ENCODE measurements at regions not wholly inside any gene's neighbourhood (a gene's known extent, or its start where the extent isn't known, plus 50 kb on each side); places are given as distances from the start of the nearest gene placed in this dataset.

DNA sequence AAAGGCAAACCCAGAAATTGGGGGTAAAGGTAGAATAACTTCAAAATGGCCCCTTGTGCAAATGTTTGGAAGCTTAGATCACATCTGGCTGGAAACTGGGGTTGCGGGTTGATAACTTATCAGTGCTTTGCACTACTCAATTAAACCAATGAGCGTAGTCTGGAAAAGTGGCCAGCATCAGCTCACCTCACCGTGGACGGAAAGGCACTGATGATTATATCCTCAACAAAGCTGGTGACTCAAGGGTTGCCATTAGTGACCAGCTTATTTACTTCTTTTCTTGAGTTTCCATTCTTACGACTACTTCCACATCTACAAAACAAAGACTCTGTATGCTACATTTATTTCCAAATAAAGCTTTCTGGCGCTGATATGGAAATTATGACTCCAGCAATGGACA is 198.5 kb upstream of the HEY2 start:
- H3K23me2 ChIP-seq (ENCODE audit: low read depth, low read length), result no peaks in the 10 kb centered on the region
- no peaks in the 10 kb centered on the region for H3K9me3 ChIP-seq (ENCODE audit: insufficient read depth in 2 of 2, low read depth in 1 of 2, low read length in 1 of 2)
- H3K14ac ChIP-seq (ENCODE audit: insufficient read length), result no peak overlapping the region
- H3K4me2 ChIP-seq (ENCODE audit: insufficient read depth in 1 of 2, low read depth in 2 of 2, low read length in 2 of 2), result no peak overlapping the region
- no peak overlapping the region for H4K5ac ChIP-seq (ENCODE audit: insufficient read length, low read depth, low read length)
- H2BK15ac ChIP-seq (ENCODE audit: low read length), result no peak overlapping the region
- no peak overlapping the region for H2BK120ac ChIP-seq (replicated peaks; ENCODE audit: low read depth, low read length)
- whole genome bisulfite sequencing, 2 experiments (ENCODE audit: extremely low coverage in 1 of 2, insufficient coverage in 1 of 2, insufficient read length in 1 of 2, insufficient replicate concordance in 2 of 2, low coverage in 1 of 2, low lambda C conversion rate in 2 of 2, missing lambda C conversion rate in 1 of 2), result 95% methylated on average over 6 of the region's 6 CpGs; no CpG with 5 or more reads in 1 of the 2 experiments
- H3K36me3 ChIP-seq (ENCODE audit: control insufficient read depth in 2 of 4, insufficient read depth in 4 of 4, low read length in 3 of 4), result no peaks in the 10 kb centered on the region; a peak in 1 of 8 replicates
- no peak overlapping the region for H2AK5ac ChIP-seq (ENCODE audit: low read depth, low read length)
- H3K56ac ChIP-seq (replicated peaks; ENCODE audit: insufficient read length, low read depth, low read length), result no peak overlapping the region
- H4K20me1 ChIP-seq (replicated peaks in 1 of 2; ENCODE audit: control insufficient read depth in 1 of 2, insufficient read depth in 2 of 2, low read length in 2 of 2), result no peaks in the 10 kb centered on the region
- H3K9ac ChIP-seq (replicated peaks in 1 of 4; ENCODE audit: extremely low read depth in 1 of 4, low read depth in 3 of 4, low read length in 3 of 4), result no peak overlapping the region
- no peak overlapping the region for H3K23ac ChIP-seq (ENCODE audit: insufficient read length)
- no peak overlapping the region for H2BK5ac ChIP-seq (ENCODE audit: low read depth, low read length)
- no peak overlapping the region for H3K4ac ChIP-seq (replicated peaks; ENCODE audit: insufficient read length, low read depth, low read length)
- no peak overlapping the region for H3K18ac ChIP-seq (ENCODE audit: extremely low read depth, low read length)
- no peak for TF ChIP-seq BRCA1 (IDR thresholded peaks at IDR 0.05; ENCODE audit: low read depth, low read length)
- TF ChIP-seq TEAD4 (IDR thresholded peaks at IDR 0.05; ENCODE audit: low read depth, low read length), result no peak
- no peak for TF ChIP-seq EZH2 (IDR thresholded peaks at IDR 0.05; ENCODE audit: low read depth, low read length, severe bottlenecking)
- TF ChIP-seq, protein P1, sequence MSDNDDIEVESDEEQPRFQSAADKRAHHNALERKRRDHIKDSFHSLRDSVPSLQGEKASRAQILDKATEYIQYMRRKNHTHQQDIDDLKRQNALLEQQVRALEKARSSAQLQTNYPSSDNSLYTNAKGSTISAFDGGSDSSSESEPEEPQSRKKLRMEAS (IDR thresholded peaks at IDR 0.05), result no peak
- TF ChIP-seq POLR2A (IDR thresholded peaks at IDR 0.05; ENCODE audit: control extremely low read depth in 1 of 2, low read depth in 2 of 2, low read length in 2 of 2), result no peak
- no peak for TF ChIP-seq NANOG (IDR thresholded peaks at IDR 0.05; ENCODE audit: insufficient read depth, low read depth, low read length, poor library complexity, severe bottlenecking)
- TF ChIP-seq, protein P2, sequence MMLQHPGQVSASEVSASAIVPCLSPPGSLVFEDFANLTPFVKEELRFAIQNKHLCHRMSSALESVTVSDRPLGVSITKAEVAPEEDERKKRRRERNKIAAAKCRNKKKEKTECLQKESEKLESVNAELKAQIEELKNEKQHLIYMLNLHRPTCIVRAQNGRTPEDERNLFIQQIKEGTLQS (IDR thresholded peaks at IDR 0.05; ENCODE audit: insufficient read depth, low read depth, low read length), result no peak
- no peak for TF ChIP-seq RXRA (IDR thresholded peaks at IDR 0.05; ENCODE audit: insufficient read depth, low read depth, low read length)
- no peak for TF ChIP-seq BCL11A (IDR thresholded peaks at IDR 0.05; ENCODE audit: low read depth in 2 of 2, low read length in 2 of 2)
- no peak for TF ChIP-seq NRF1 (IDR thresholded peaks at IDR 0.05; ENCODE audit: low read depth, low read length)
- TF ChIP-seq SP2 (IDR thresholded peaks at IDR 0.05; ENCODE audit: low read length), result no peak
- no peak for TF ChIP-seq JUN (IDR thresholded peaks at IDR 0.05; ENCODE audit: low read depth, low read length)
- no peak for TF ChIP-seq RNF2 (IDR thresholded peaks at IDR 0.05; ENCODE audit: borderline replicate concordance, low read depth, low read length, missing control alignments, poor library complexity, severe bottlenecking)
- no peaks in the 10 kb centered on the region for H3K79me1 ChIP-seq (ENCODE audit: low read depth, low read length)
- H2AFZ ChIP-seq (ENCODE audit: low read length), result no peak overlapping the region
- H2BK12ac ChIP-seq (ENCODE audit: low read depth, low read length), result no peak overlapping the region
- H4K8ac ChIP-seq (ENCODE audit: extremely low read depth, insufficient read depth, low read length), result no peak overlapping the region
- ChIA-PET POLR2A (ENCODE audit: partially characterized antibody) (no interaction called here), CTCF (ENCODE audit: partially characterized antibody) (interaction anchor here (1.2 to 1.4 kb wide), 2 partner anchors 13 to 237 kb away, joined by 4 to 5 read pairs; no protein-coding TSS in a partner anchor)
- no peak overlapping the region for H3K4me3 ChIP-seq (ENCODE audit: extremely low read depth in 1 of 4, insufficient read depth in 2 of 4, low read depth in 3 of 4, low read length in 4 of 4)
- DNase-seq (ENCODE audit: low read depth in 1 of 2, low spot score in 2 of 2) (no peak), FAIRE-seq (no peak)
- H3K79me2 ChIP-seq (ENCODE audit: control insufficient read depth in 1 of 2, insufficient read depth in 2 of 2, low read length in 2 of 2), result no peaks in the 10 kb centered on the region
- no peaks in the 10 kb centered on the region; a peak in 1 of 7 replicates for H3K27me3 ChIP-seq (replicated peaks in 1 of 4; ENCODE audit: control insufficient read depth in 3 of 4, extremely low read depth in 1 of 4, insufficient read depth in 3 of 4, low read length in 3 of 4)
- H3K27ac ChIP-seq (ENCODE audit: low read depth, low read length), result no peak overlapping the region
- H4K91ac ChIP-seq (replicated peaks; ENCODE audit: insufficient read length, low read length), result no peak overlapping the region
- peaks cover 0 to 11% (median 1%) of the 10 kb centered on the region in 4 experiments; a peak in 3 of 7 replicates for H3K4me1 ChIP-seq (replicated peaks in 1 of 4; ENCODE audit: control insufficient read depth in 3 of 4, insufficient read depth in 4 of 4, low read length in 3 of 4)
- no peak overlapping the region for H2BK20ac ChIP-seq (ENCODE audit: low read length)

Measured in H1 (cell line).